Activated CD4-positive, alpha-beta T cell treated with anti-CD3 and anti-CD28 coated beads, Interleukin-2, amount 10 ng/mL, durations not matched to agents 7 days and 5 days (primary cell): ENCODE measurements at regions not wholly inside any gene's neighbourhood (a gene's known extent, or its start where the extent isn't known, plus 50 kb on each side); places are given as distances from the start of the nearest gene placed in this dataset.
"Not testable (repeated sequence)": the region's sequence is repeated elsewhere in the genome, so short reads cannot be mapped to it uniquely, and the experiment has no call there.

Experiments
- CTCF ChIA-PET: fragments of 350-600 bp; sonication (Branson Sonifier 250); formaldehyde crosslinking; loops from one replicate; lab custom pipeline; 2021; ENCODE audit warnings: antibody characterized with exemption; lab: Charles Lee
- POLR2A ChIA-PET: fragments of 350-600 bp; sonication (Branson Sonifier 250); formaldehyde crosslinking; loops from one replicate; lab custom pipeline; 2021; ENCODE audit warnings: antibody characterized with exemption; lab: Charles Lee
- DNase-seq: peaks from one replicate; pipeline ENCODE4 v3.0.0-alpha.2; 2020
- H3K27ac Mint-ChIP-seq: one replicate; pipeline ENCODE4 v1.8.0; 2021; ENCODE audit warnings: mild to moderate bottlenecking, moderate library complexity, mixed read lengths
- H3K27me3 Mint-ChIP-seq: one replicate; pipeline ENCODE4 v1.8.0; 2021; ENCODE audit warnings: mixed read lengths
- H3K36me3 Mint-ChIP-seq: one replicate; pipeline ENCODE4 v1.8.0; 2021; ENCODE audit warnings: low read depth, mixed read lengths
- H3K4me1 Mint-ChIP-seq: one replicate; pipeline ENCODE4 v1.8.0; 2021; ENCODE audit warnings: mixed read lengths
- H3K4me3 Mint-ChIP-seq: one replicate; pipeline ENCODE4 v1.8.0; 2021; ENCODE audit warnings: mild to moderate bottlenecking, moderate library complexity, mixed read lengths
- H3K9me3 Mint-ChIP-seq: one replicate; pipeline ENCODE4 v1.8.0; 2021; ENCODE audit warnings: mixed read lengths

DNA sequence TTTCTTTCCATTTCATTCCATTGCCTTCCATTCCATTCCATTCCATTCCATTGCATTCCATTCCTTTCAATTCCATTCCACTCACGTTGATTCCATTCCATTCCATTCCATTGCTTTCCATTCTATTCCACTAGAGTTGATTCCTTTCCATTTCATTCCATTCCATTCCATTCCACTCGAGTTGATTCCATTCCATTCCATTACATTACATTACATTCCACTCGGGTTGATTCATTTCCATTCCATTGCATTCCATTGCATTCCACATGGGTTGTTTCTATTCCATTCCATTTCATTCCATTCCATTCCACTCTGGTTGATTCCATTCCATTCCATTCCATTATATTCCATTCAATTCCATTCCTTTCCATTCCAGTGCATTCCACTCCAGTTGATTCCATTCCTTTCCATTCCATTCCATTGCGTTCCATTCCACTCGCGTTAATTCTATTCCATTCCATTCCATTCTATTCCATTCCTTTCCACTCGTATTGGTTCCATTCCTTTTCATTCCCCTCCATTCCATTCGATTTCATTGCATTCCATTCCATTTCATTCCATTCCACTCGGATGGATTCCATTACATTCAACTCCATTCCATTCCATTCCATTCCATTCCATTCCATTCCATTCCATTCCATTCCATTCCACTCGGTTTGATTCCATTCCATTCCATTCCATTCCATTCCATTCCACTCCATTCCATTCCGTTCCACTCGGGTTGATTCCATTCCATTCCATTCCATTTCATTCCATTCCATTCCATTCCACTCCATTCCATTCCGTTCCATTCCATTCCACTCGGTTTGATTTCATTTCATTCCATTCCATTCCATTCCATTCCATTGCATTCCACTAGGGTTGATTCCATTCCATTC lies 1139.1 kb downstream of the RPIA start:
- H3K27ac Mint-ChIP-seq, H3K27me3 Mint-ChIP-seq, DNase-seq, POLR2A ChIA-PET, CTCF ChIA-PET, H3K4me3 Mint-ChIP-seq, H3K4me1 Mint-ChIP-seq: not testable (repeated sequence)
- Mint-ChIP-seq H3K9me3 (peaks cover 29% of the 10 kb centered on the region), H3K36me3 (peaks cover 20% of the 10 kb centered on the region)

- H3K4me1 Mint-ChIP-seq: no peaks in the 10 kb centered on the region
- DNase-seq: no peak
- peaks cover 25% of the 10 kb centered on the region for H3K36me3 Mint-ChIP-seq
- H3K27me3 Mint-ChIP-seq: no peaks in the 10 kb centered on the region
- H3K9me3 Mint-ChIP-seq: peaks cover 37% of the 10 kb centered on the region
- no peak overlapping the region for H3K27ac Mint-ChIP-seq
- ChIA-PET CTCF (no interaction called here), POLR2A (no interaction called here)
- no peak overlapping the region for H3K4me3 Mint-ChIP-seq
These were observed 1140.4 kb downstream of the RPIA start for GRCh38 chr2:89831641-89832498.

DNA sequence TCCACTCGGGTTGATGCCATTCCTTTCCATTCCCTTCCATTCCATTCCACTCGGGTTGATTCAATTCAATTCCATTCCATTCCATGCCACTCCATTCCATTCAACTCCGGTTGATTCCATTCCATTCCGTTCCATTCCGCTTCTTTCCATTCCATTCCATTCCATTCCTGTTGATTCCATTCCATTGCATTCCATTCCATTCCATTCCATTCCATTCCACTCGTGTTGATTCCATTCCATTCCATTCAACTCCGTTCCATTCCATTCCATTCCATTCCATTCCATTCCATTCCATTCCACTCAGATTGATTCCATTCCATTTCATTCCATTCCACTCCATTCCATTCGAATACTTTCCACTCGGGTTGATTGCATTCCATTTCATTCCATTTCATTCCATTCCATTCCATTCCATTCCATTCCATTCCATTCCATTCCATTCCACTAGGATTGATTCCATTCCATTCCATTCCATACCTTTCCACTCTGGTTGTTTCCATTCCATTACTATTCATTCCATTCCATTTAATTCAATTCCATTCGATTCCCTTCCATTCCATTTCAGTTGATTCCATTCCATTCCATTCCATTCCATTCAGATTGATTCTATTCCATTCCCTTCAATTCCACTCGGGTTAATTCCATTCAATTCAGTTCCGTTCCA lies 1141.8 kb downstream of the RPIA start:
- Mint-ChIP-seq H3K4me3 (no peak overlapping the region), H3K27me3 (no peaks in the 10 kb centered on the region), H3K4me1 (no peaks in the 10 kb centered on the region), H3K36me3 (peaks cover 29% of the 10 kb centered on the region), H3K27ac (no peak overlapping the region), H3K9me3 (peaks cover 44% of the 10 kb centered on the region)
- no peak for DNase-seq
- ChIA-PET POLR2A (no interaction called here), CTCF (no interaction called here)

DNA sequence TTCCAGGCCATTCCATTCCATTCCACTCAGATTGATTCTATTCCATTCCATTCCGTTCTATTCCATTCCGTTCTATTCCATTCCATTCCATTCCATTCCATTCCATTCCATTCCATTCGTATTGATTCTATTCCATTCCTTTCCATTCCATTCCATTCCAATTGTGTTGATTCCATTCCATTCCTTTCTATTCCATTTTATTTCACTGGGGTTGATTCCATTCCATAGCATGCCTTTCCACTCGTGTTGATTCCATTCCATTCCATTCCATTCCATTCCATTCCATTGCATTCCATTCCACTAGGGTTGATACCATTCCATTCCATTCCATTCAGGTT lies 1142.3 kb downstream of the RPIA start:
- CTCF ChIA-PET: no interaction called here
- H3K27ac Mint-ChIP-seq: no peak overlapping the region
- no peak for DNase-seq
- no peaks in the 10 kb centered on the region for H3K27me3 Mint-ChIP-seq
- peaks cover 33% of the 10 kb centered on the region for H3K36me3 Mint-ChIP-seq
- no peaks in the 10 kb centered on the region for H3K4me1 Mint-ChIP-seq
- H3K4me3 Mint-ChIP-seq: no peak overlapping the region
- H3K9me3 Mint-ChIP-seq: peaks cover 47% of the 10 kb centered on the region
- POLR2A ChIA-PET: no interaction called here

GRCh38 chr2:89834306-89834705 lies 1142.8 kb downstream of the RPIA start:
- no peaks in the 10 kb centered on the region for H3K27me3 Mint-ChIP-seq
- DNase-seq: no peak
- H3K36me3 Mint-ChIP-seq: peaks cover 32% of the 10 kb centered on the region
- no peak overlapping the region for H3K4me3 Mint-ChIP-seq
- CTCF ChIA-PET: no interaction called here
- POLR2A ChIA-PET: no interaction called here
- no peaks in the 10 kb centered on the region for H3K4me1 Mint-ChIP-seq
- no peak overlapping the region for H3K27ac Mint-ChIP-seq
- H3K9me3 Mint-ChIP-seq: peaks cover 43% of the 10 kb centered on the region

- H3K4me1 Mint-ChIP-seq, CTCF ChIA-PET, H3K27me3 Mint-ChIP-seq, POLR2A ChIA-PET, H3K27ac Mint-ChIP-seq, H3K4me3 Mint-ChIP-seq, DNase-seq: not testable (repeated sequence)
- Mint-ChIP-seq H3K9me3 (peaks cover 37% of the 10 kb centered on the region), H3K36me3 (peaks cover 33% of the 10 kb centered on the region)
These were observed 1144.9 kb downstream of the RPIA start for GRCh38 chr2:89836326-89836725.

- H3K27me3 Mint-ChIP-seq: no peaks in the 10 kb centered on the region
- no peaks in the 10 kb centered on the region for H3K4me1 Mint-ChIP-seq
- H3K36me3 Mint-ChIP-seq: peaks cover 31% of the 10 kb centered on the region
- H3K27ac Mint-ChIP-seq: no peak overlapping the region
- no peak for DNase-seq
- CTCF ChIA-PET: no interaction called here
- POLR2A ChIA-PET: no interaction called here
- H3K4me3 Mint-ChIP-seq: no peak overlapping the region
- peaks cover 40% of the 10 kb centered on the region for H3K9me3 Mint-ChIP-seq
These were observed 1146.6 kb downstream of the RPIA start for GRCh38 chr2:89837962-89838625.

- Mint-ChIP-seq H3K9me3 (peaks cover 34% of the 10 kb centered on the region), H3K36me3 (peaks cover 27% of the 10 kb centered on the region)
- DNase-seq, H3K4me3 Mint-ChIP-seq, H3K27me3 Mint-ChIP-seq, H3K4me1 Mint-ChIP-seq, H3K27ac Mint-ChIP-seq, CTCF ChIA-PET, POLR2A ChIA-PET: not testable (repeated sequence)
These were observed 1148.7 kb downstream of the RPIA start for GRCh38 chr2:89840175-89840574.

- H3K4me1 Mint-ChIP-seq, CTCF ChIA-PET, H3K27ac Mint-ChIP-seq, H3K27me3 Mint-ChIP-seq, POLR2A ChIA-PET, H3K4me3 Mint-ChIP-seq, DNase-seq: not testable (repeated sequence)
- Mint-ChIP-seq H3K36me3 (peaks cover 27% of the 10 kb centered on the region), H3K9me3 (peaks cover 30% of the 10 kb centered on the region)
These were observed 1149.5 kb downstream of the RPIA start for GRCh38 chr2:89840781-89841475.

GRCh38 chr2:89841476-89841840 lies 1150.0 kb downstream of the RPIA start:
- Mint-ChIP-seq H3K4me3 (no peak overlapping the region), H3K36me3 (peaks cover 24% of the 10 kb centered on the region), H3K9me3 (peaks cover 26% of the 10 kb centered on the region), H3K4me1 (no peaks in the 10 kb centered on the region), H3K27me3 (no peaks in the 10 kb centered on the region), H3K27ac (no peak overlapping the region)
- ChIA-PET CTCF (no interaction called here), POLR2A (no interaction called here)
- no peak for DNase-seq

GRCh38 chr2:89842180-89842908 lies 1150.9 kb downstream of the RPIA start:
- H3K36me3 Mint-ChIP-seq: peaks cover 19% of the 10 kb centered on the region
- POLR2A ChIA-PET: no interaction called here
- H3K4me1 Mint-ChIP-seq: no peaks in the 10 kb centered on the region
- no peak overlapping the region for H3K27ac Mint-ChIP-seq
- H3K4me3 Mint-ChIP-seq: no peak overlapping the region
- no peaks in the 10 kb centered on the region for H3K27me3 Mint-ChIP-seq
- peaks cover 22% of the 10 kb centered on the region for H3K9me3 Mint-ChIP-seq
- CTCF ChIA-PET: no interaction called here
- no peak for DNase-seq
